Gastrocnemius medialis (tissue), 4 donors: ENCODE measurements at regions not wholly inside any gene's neighbourhood (a gene's known extent, or its start where the extent isn't known, plus 50 kb on each side); places are given as distances from the start of the nearest gene placed in this dataset.

Experiments used
- POLR2A ChIP-seq, 2 donors: fragments of 450-650 bp; IDR thresholded peaks; one replicate each; pipeline ENCODE4 v1.6.1; 2017; ENCODE audit warnings: antibody characterized with exemption in 2 of 2, mild to moderate bottlenecking in 2 of 2, moderate library complexity in 2 of 2
- TF ChIP-seq, protein P1 (sequence below), 5 experiments: fragments of 450-650 bp in 3 of 5; fragments of 200-600 bp in 2 of 5; sonication (generic) in 2 of 5; IDR thresholded peaks in 4 of 5; conservative IDR thresholded peaks in 1 of 5; 1 replicate in 4 of 5; 2 replicates in 1 of 5; pipeline ENCODE4 v1.5.1; 2016 to 2019; ENCODE audit warnings: antibody characterized with exemption in 5 of 5, mild to moderate bottlenecking in 3 of 5, moderate library complexity in 3 of 5

DNA sequence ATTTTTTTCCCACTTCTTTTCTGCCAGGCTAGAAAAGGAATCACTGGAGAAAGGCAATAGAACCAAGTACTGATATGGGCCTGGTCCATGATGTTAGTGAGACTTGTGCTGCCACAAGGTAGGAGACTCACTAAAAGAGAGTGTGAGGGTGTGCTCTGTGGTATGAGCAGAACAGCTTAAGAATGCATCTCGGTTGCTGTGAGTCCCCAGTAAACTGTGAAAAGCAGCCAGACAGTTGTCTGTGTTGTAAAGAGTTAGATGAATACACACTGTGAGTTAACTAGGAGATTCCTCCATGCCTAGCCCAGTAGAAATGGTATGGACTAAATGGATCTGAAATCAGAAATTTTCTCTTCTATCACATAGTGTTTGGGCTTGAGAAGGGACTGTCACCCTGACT lies 1177.3 kb upstream of the MIR17HG start:
- TF ChIP-seq, protein P1, sequence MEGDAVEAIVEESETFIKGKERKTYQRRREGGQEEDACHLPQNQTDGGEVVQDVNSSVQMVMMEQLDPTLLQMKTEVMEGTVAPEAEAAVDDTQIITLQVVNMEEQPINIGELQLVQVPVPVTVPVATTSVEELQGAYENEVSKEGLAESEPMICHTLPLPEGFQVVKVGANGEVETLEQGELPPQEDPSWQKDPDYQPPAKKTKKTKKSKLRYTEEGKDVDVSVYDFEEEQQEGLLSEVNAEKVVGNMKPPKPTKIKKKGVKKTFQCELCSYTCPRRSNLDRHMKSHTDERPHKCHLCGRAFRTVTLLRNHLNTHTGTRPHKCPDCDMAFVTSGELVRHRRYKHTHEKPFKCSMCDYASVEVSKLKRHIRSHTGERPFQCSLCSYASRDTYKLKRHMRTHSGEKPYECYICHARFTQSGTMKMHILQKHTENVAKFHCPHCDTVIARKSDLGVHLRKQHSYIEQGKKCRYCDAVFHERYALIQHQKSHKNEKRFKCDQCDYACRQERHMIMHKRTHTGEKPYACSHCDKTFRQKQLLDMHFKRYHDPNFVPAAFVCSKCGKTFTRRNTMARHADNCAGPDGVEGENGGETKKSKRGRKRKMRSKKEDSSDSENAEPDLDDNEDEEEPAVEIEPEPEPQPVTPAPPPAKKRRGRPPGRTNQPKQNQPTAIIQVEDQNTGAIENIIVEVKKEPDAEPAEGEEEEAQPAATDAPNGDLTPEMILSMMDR (IDR thresholded peaks at IDR 0.05 in 4 of 5, conservative IDR thresholded peaks at IDR 0.05 in 1 of 5) = no peak
- no peak for TF ChIP-seq POLR2A (IDR thresholded peaks at IDR 0.05)
